Fibroblast of lung (primary cell): ENCODE measurements at regions not wholly inside any gene's neighbourhood (a gene's known extent, or its start where the extent isn't known, plus 50 kb on each side); places are given as distances from the start of the nearest gene placed in this dataset.

Experiments used
- DNase-seq, 2 donors: peaks; one replicate each; pipeline versions ENCODE4 v3.0.0 to v3.0.0-alpha.2; 2010; ENCODE audit warnings: low read depth in 2 of 2
- H2AFZ ChIP-seq: 2 replicates; pipeline ENCODE4 v1.5.1; 2012; ENCODE audit warnings: low read length, control low read depth, inconsistent platforms
- H3K27ac ChIP-seq: 2 replicates; pipeline ENCODE4 v1.5.1; 2011; ENCODE audit warnings: low read length, control low read depth; ENCODE audit not compliant: insufficient read depth
- H3K27me3 ChIP-seq: 2 replicates; pipeline ENCODE4 v1.5.1; 2011; ENCODE audit warnings: mild to moderate bottlenecking, low read length; ENCODE audit not compliant: control insufficient read depth, insufficient read depth
- H3K36me3 ChIP-seq: 2 replicates; pipeline ENCODE4 v1.5.1; 2011; ENCODE audit warnings: low read length; ENCODE audit not compliant: control insufficient read depth, insufficient read depth
- H3K4me1 ChIP-seq: 2 replicates; pipeline ENCODE4 v1.5.1; 2011; ENCODE audit warnings: low read length; ENCODE audit not compliant: control insufficient read depth, insufficient read depth; ENCODE audit errors: extremely low read depth
- H3K4me2 ChIP-seq: 2 replicates; pipeline ENCODE4 v1.5.1; 2011; ENCODE audit warnings: low read length, control low read depth; ENCODE audit not compliant: insufficient read depth; ENCODE audit errors: extremely low read depth
- H3K4me3 ChIP-seq, 4 experiments: fragments of 200-600 bp in 1 of 4; sonication (generic) in 1 of 4; replicated peaks in 1 of 4; 2 replicates each; pipeline ENCODE4 v1.5.1; 2011 to 2016; ENCODE audit warnings: low read length in 4 of 4, low read depth in 3 of 4, mild to moderate bottlenecking in 3 of 4, control low read depth in 2 of 4, inconsistent platforms in 1 of 4, mixed read lengths in 1 of 4; ENCODE audit not compliant: insufficient read depth in 1 of 4; ENCODE audit errors: control extremely low read depth in 1 of 4
- H3K79me2 ChIP-seq: 2 replicates; pipeline ENCODE4 v1.5.1; 2012; ENCODE audit warnings: mild to moderate bottlenecking, low read length, inconsistent platforms; ENCODE audit not compliant: control insufficient read depth, insufficient read depth
- H3K9ac ChIP-seq: 2 replicates; pipeline ENCODE4 v1.5.1; 2011; ENCODE audit warnings: mild to moderate bottlenecking, low read length, control low read depth; ENCODE audit not compliant: insufficient read depth
- H3K9me3 ChIP-seq: 2 replicates; pipeline ENCODE4 v1.5.1; 2012; ENCODE audit warnings: low read depth, low read length; ENCODE audit not compliant: control insufficient read depth, insufficient read depth
- H4K20me1 ChIP-seq: 2 replicates; pipeline ENCODE4 v1.5.1; 2011; ENCODE audit warnings: low read length; ENCODE audit not compliant: control insufficient read depth, insufficient read depth; ENCODE audit errors: extremely low read depth
- CTCF ChIP-seq, 2 donors: IDR thresholded peaks in 1 of 2; conservative IDR thresholded peaks in 1 of 2; 1 replicate in 1 of 2; 2 replicates in 1 of 2; pipeline ENCODE4 v1.5.1; 2011 to 2012; ENCODE audit warnings: low read length in 2 of 2, control low read depth in 1 of 2, inconsistent platforms in 1 of 2, low read depth in 1 of 2, mild to moderate bottlenecking in 1 of 2
- EZH2 ChIP-seq: IDR thresholded peaks from 2 replicates; pipeline ENCODE4 v1.5.1; 2012; ENCODE audit warnings: low read length, control low read depth, mild to moderate bottlenecking; ENCODE audit errors: missing control alignments

- DNase-seq, result no peak
- Histone ChIP-seq H3K4me1 (no peaks in the 10 kb centered on the region), H3K36me3 (no peaks in the 10 kb centered on the region), H3K9ac (no peak overlapping the region), H3K27ac (no peak overlapping the region), H3K9me3 (no peaks in the 10 kb centered on the region), H3K4me2 (no peak overlapping the region), H4K20me1 (no peaks in the 10 kb centered on the region), H2AFZ (no peak overlapping the region), H3K79me2 (no peaks in the 10 kb centered on the region), H3K27me3 (no peaks in the 10 kb centered on the region), H3K4me3 (no peak overlapping the region)
- TF ChIP-seq CTCF (conservative IDR thresholded peaks at IDR 0.05 in 1 of 2, IDR thresholded peaks at IDR 0.05 in 1 of 2; ENCODE audit: low read depth in 1 of 2, low read length in 2 of 2), result no peak
- no peak for TF ChIP-seq EZH2
Measured at GRCh38 chr9:28730111-28730510, 1156.8 kb upstream of the C9orf72 start.

- Histone ChIP-seq H3K9ac (no peak overlapping the region), H3K27ac (no peak overlapping the region), H4K20me1 (no peaks in the 10 kb centered on the region), H2AFZ (no peak overlapping the region), H3K27me3 (no peaks in the 10 kb centered on the region), H3K4me1 (no peaks in the 10 kb centered on the region), H3K4me3 (no peak overlapping the region), H3K79me2 (no peaks in the 10 kb centered on the region), H3K9me3 (no peaks in the 10 kb centered on the region), H3K36me3 (no peaks in the 10 kb centered on the region), H3K4me2 (no peak overlapping the region)
- DNase-seq, result no peak
- TF ChIP-seq EZH2 (no peak), CTCF (conservative IDR thresholded peaks at IDR 0.05 in 1 of 2, IDR thresholded peaks at IDR 0.05 in 1 of 2; ENCODE audit: low read depth in 1 of 2, low read length in 2 of 2) (no peak)
Measured at GRCh38 chr9:28735738-28736342, 1162.6 kb upstream of the C9orf72 start.

- Histone ChIP-seq H3K27ac (no peak overlapping the region), H3K4me1 (no peaks in the 10 kb centered on the region), H3K36me3 (no peaks in the 10 kb centered on the region), H3K4me2 (no peak overlapping the region), H3K27me3 (no peaks in the 10 kb centered on the region), H4K20me1 (no peaks in the 10 kb centered on the region), H3K9me3 (no peaks in the 10 kb centered on the region), H2AFZ (no peak overlapping the region), H3K9ac (no peak overlapping the region), H3K79me2 (no peaks in the 10 kb centered on the region), H3K4me3 (no peak overlapping the region)
- TF ChIP-seq CTCF (conservative IDR thresholded peaks at IDR 0.05 in 1 of 2, IDR thresholded peaks at IDR 0.05 in 1 of 2; ENCODE audit: low read depth in 1 of 2, low read length in 2 of 2) (no peak), EZH2 (no peak)
- DNase-seq, result no peak
Measured at GRCh38 chr9:28741459-28741858, 1168.2 kb upstream of the C9orf72 start.
